AG10803 (cell line): ENCODE measurements at regions not wholly inside any gene's neighbourhood (a gene's known extent, or its start where the extent isn't known, plus 50 kb on each side); places are given as distances from the start of the nearest gene placed in this dataset.

Source experiments
- DNase-seq: peaks from one replicate; pipeline ENCODE4 v3.0.0; 2010; ENCODE audit warnings: low read depth
- H3K4me3 ChIP-seq: 2 replicates; pipeline ENCODE4 v1.5.1; 2011; ENCODE audit warnings: mild to moderate bottlenecking, low read length, control low read depth
- CTCF ChIP-seq: conservative IDR thresholded peaks from 2 replicates; pipeline ENCODE4 v1.5.1; 2011; ENCODE audit warnings: mild to moderate bottlenecking, low read length, control low read depth, inconsistent platforms

- H3K4me3 ChIP-seq = no peak overlapping the region
- no peak for DNase-seq
- no peak for TF ChIP-seq CTCF
Measured at GRCh38 chr15:72873379-72874233, 90.0 kb upstream of the ADPGK start.

GRCh38 chr15:72872066-72872845 is 88.7 kb upstream of the ADPGK start:
- no peak for TF ChIP-seq CTCF
- H3K4me3 ChIP-seq = no peak overlapping the region
- DNase-seq = no peak

- no peak overlapping the region for H3K4me3 ChIP-seq
- DNase-seq = no peak
- TF ChIP-seq CTCF = no peak
Measured at GRCh38 chr15:72866866-72867616, 83.5 kb upstream of the ADPGK start.

GRCh38 chr15:72866182-72866581 is 82.6 kb upstream of the ADPGK start:
- H3K4me3 ChIP-seq = no peak overlapping the region
- DNase-seq = no peak
- TF ChIP-seq CTCF = no peak

- H3K4me3 ChIP-seq = no peak overlapping the region
- no peak for TF ChIP-seq CTCF
- DNase-seq = no peak
Measured at GRCh38 chr15:72865486-72865885, 81.9 kb upstream of the ADPGK start.

GRCh38 chr15:72864681-72865080 is 81.1 kb upstream of the ADPGK start:
- DNase-seq = no peak
- TF ChIP-seq CTCF = no peak
- no peak overlapping the region for H3K4me3 ChIP-seq
